ENCODE measurements at regions not wholly inside any gene's neighbourhood (a gene's known extent, or its start where the extent isn't known, plus 50 kb on each side); places are given as distances from the start of the nearest gene placed in this dataset.

DNA sequence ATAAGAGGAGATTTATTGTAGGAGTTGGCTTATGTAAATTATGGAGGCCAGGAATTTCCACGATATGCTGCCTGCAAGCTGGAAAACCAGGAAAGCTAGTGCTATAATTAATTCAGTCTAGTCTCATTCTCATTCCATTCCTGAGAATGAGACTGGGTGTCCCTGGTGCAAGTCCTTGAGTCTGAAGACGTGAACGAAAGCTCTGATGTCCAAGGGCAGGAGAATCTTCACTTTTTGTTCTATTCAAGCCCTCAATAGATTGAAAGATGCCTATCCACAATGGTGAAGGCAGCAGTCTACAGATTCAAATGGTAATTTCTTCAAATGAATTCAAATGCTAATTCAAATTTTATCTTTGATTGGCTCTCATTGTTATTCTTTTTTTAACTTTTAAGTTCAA is 851.1 kb upstream of the MGAT4C start:
- DNase-seq (ENCODE audit: low read depth): no peak
- H3K4me3 ChIP-seq (ENCODE audit: low read length): no peak overlapping the region
- TF ChIP-seq, protein P1, sequence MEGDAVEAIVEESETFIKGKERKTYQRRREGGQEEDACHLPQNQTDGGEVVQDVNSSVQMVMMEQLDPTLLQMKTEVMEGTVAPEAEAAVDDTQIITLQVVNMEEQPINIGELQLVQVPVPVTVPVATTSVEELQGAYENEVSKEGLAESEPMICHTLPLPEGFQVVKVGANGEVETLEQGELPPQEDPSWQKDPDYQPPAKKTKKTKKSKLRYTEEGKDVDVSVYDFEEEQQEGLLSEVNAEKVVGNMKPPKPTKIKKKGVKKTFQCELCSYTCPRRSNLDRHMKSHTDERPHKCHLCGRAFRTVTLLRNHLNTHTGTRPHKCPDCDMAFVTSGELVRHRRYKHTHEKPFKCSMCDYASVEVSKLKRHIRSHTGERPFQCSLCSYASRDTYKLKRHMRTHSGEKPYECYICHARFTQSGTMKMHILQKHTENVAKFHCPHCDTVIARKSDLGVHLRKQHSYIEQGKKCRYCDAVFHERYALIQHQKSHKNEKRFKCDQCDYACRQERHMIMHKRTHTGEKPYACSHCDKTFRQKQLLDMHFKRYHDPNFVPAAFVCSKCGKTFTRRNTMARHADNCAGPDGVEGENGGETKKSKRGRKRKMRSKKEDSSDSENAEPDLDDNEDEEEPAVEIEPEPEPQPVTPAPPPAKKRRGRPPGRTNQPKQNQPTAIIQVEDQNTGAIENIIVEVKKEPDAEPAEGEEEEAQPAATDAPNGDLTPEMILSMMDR (conservative IDR thresholded peaks at IDR 0.05; ENCODE audit: low read depth, low read length): no peak

GRCh38 chr12:87096082-87096585 is 839.9 kb upstream of the MGAT4C start:
- DNase-seq (ENCODE audit: low read depth): no peak
- TF ChIP-seq, protein P1 (conservative IDR thresholded peaks at IDR 0.05; ENCODE audit: low read depth, low read length): no peak
- H3K4me3 ChIP-seq (ENCODE audit: low read length): no peak overlapping the region

GRCh38 chr12:87094356-87094755 is 838.2 kb upstream of the MGAT4C start:
- no peak overlapping the region for H3K4me3 ChIP-seq (ENCODE audit: low read length)
- no peak for DNase-seq (ENCODE audit: low read depth)
- TF ChIP-seq, protein P1 (conservative IDR thresholded peaks at IDR 0.05; ENCODE audit: low read depth, low read length): no peak

DNA sequence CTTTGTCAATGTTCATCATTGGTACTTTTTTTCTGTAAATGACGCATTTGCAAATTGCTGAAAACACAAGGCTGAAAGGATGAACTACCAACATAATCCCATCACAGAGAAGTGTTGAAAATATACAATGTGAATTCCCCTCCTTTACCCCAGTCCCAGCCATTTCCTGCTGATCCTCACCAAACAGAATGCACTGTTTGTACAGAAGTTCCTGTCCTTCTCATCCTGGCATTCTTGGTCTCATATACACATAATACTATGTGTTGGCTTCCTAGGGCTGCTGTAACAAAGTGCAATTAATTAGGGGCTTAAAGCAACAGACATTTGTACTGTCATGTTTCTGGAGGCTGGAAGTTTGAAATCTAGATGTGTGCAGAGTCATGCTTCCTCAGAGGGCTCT is 836.2 kb upstream of the MGAT4C start:
- DNase-seq (ENCODE audit: low read depth): no peak
- TF ChIP-seq, protein P1 (conservative IDR thresholded peaks at IDR 0.05; ENCODE audit: low read depth, low read length): no peak
- no peak overlapping the region for H3K4me3 ChIP-seq (ENCODE audit: low read length)

GRCh38 chr12:87086118-87086891 is 830.1 kb upstream of the MGAT4C start:
- TF ChIP-seq, protein P1 (conservative IDR thresholded peaks at IDR 0.05; ENCODE audit: low read depth, low read length): no peak
- no peak for DNase-seq (ENCODE audit: low read depth)
- H3K4me3 ChIP-seq (ENCODE audit: low read length): no peak overlapping the region

DNA sequence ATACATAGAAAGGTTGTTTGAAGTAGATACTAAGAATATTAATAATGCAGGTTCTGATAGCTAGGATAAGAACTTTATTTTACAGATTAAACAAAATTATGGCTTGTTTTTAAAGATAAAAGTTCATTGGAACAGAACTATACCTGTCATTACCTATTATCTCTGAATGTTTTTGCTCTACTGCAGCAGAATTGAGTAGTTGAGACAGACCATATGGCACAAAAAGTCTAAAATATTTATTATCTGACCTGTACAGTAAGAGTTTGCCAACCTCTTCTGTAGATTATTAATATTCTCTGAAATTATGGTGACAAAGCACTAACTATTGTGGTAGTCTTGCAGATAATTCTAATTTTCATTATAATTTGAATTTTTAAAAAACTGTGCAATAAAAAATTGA is 829.1 kb upstream of the MGAT4C start:
- TF ChIP-seq, protein P1 (conservative IDR thresholded peaks at IDR 0.05; ENCODE audit: low read depth, low read length): no peak
- no peak overlapping the region for H3K4me3 ChIP-seq (ENCODE audit: low read length)
- DNase-seq (ENCODE audit: low read depth): no peak

GRCh38 chr12:87082756-87083155 is 826.6 kb upstream of the MGAT4C start:
- no peak for DNase-seq (ENCODE audit: low read depth)
- TF ChIP-seq, protein P1 (conservative IDR thresholded peaks at IDR 0.05; ENCODE audit: low read depth, low read length): no peak
- H3K4me3 ChIP-seq (ENCODE audit: low read length): no peak overlapping the region

Measured in retinal pigment epithelial cell (primary cell).